ENCODE measurements at regions not wholly inside any gene's neighbourhood (a gene's known extent, or its start where the extent isn't known, plus 50 kb on each side); places are given as distances from the start of the nearest gene placed in this dataset.

DNA sequence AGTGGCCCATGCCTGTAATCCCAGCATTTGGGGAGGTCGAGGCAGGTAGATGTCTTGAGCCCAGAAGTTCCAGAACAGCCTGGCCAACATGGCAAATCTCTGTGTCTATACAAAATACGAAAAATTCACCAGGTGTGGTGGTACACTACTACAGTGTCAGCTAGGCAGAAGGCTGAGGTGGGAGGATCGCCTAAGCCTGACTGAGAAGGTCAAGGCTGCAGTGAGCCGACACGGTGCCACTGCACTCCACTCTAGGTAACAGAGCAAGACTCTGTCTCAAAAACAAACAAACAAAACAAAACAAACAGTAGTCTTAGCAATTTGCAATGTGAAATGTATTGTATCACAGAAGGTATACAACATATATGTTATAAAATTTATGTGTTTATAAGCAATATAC lies 348.0 kb downstream of the SEMA3D start (continued):
- TF ChIP-seq CTCF (conservative IDR thresholded peaks at IDR 0.05; ENCODE audit: low read depth in 2 of 2): no peak

DNA sequence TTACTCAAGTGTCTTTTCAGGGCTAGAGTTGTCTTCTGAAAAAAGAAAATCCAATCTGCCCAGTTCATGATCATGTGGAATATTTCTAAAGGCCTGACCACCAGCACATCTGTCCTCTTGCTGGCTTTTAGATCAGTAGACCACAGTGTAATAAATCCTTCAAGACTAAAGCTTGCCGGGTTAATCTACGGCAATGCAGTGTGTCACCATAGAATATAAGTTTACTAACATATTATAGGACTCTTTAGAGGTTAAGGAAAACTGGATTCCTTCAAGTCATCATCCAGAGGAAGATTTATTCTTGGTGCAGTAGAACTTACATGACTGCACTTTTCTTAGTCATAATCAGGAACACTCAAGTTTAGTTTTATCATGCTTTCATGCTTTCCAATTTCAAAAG lies 349.5 kb downstream of the SEMA3D start:
- H3K9me2 ChIP-seq (ENCODE audit: insufficient read depth): no peaks in the 10 kb centered on the region
- no peak overlapping the region for H2AFZ ChIP-seq
- ATAC-seq: no peak
- H3K36me3 ChIP-seq (ENCODE audit: insufficient read depth): no peaks in the 10 kb centered on the region
- Mint-ChIP-seq H3K9me3 (no peaks in the 10 kb centered on the region; the same call in 2 of the 3 replicates), H3K27me3 (ENCODE audit: insufficient read depth, low read depth, poor library complexity) (no peaks in the 10 kb centered on the region), H3K4me3 (no peak overlapping the region), H3K4me1 (no peaks in the 10 kb centered on the region), H3K36me3 (ENCODE audit: low read depth) (no peaks in the 10 kb centered on the region), H3K27ac (no peak overlapping the region)
- no peaks in the 10 kb centered on the region for H3K27me3 ChIP-seq (ENCODE audit: insufficient read depth)
- no peak overlapping the region for H3K4me2 ChIP-seq
- H3K27ac ChIP-seq (ENCODE audit: low read depth): no peak overlapping the region
- H3K79me2 ChIP-seq (replicated peaks; ENCODE audit: insufficient read depth): no peaks in the 10 kb centered on the region
- DNase-seq (ENCODE audit: low spot score): no peak
- no peaks in the 10 kb centered on the region for H4K20me1 ChIP-seq (replicated peaks; ENCODE audit: insufficient read depth)
- no peaks in the 10 kb centered on the region for H3K4me1 ChIP-seq (ENCODE audit: insufficient read depth)
- H3F3A ChIP-seq (replicated peaks; ENCODE audit: low read depth): no peaks in the 10 kb centered on the region
- H3K4me3 ChIP-seq: no peak overlapping the region
- no peak for TF ChIP-seq ZNF331 (CRISPR knock-in tag; IDR thresholded peaks at IDR 0.05; ENCODE audit: low read depth)
- TF ChIP-seq ETS1 (IDR thresholded peaks at IDR 0.05): no peak
- TF ChIP-seq CREB1 (CRISPR knock-in tag; IDR thresholded peaks at IDR 0.05; ENCODE audit: low read depth): no peak
- TF ChIP-seq CTCF (conservative IDR thresholded peaks at IDR 0.05; ENCODE audit: low read depth in 2 of 2): no peak
- no peak for TF ChIP-seq ZNF114 (CRISPR knock-in tag; IDR thresholded peaks at IDR 0.05)
- no peak for TF ChIP-seq STAT1 (IDR thresholded peaks at IDR 0.05; ENCODE audit: unreplicated experiment)
- no peak for TF ChIP-seq POLR2AphosphoS5 (IDR thresholded peaks at IDR 0.05; ENCODE audit: low read depth)
- no peak for TF ChIP-seq JUNB (IDR thresholded peaks at IDR 0.05; ENCODE audit: unreplicated experiment)
- TF ChIP-seq NANOG (IDR thresholded peaks at IDR 0.05; ENCODE audit: borderline replicate concordance): no peak
- no peak for TF ChIP-seq ZNF462 (CRISPR knock-in tag; IDR thresholded peaks at IDR 0.05)
- no peak for TF ChIP-seq EZH2 (IDR thresholded peaks at IDR 0.05; ENCODE audit: low read depth, unreplicated experiment)
- TF ChIP-seq EZH2phosphoT487 (IDR thresholded peaks at IDR 0.05; ENCODE audit: unreplicated experiment): no peak

Measured in GM23338 (cell line).